ENCODE measurements at regions not wholly inside any gene's neighbourhood (a gene's known extent, or its start where the extent isn't known, plus 50 kb on each side); places are given as distances from the start of the nearest gene placed in this dataset.

DNA sequence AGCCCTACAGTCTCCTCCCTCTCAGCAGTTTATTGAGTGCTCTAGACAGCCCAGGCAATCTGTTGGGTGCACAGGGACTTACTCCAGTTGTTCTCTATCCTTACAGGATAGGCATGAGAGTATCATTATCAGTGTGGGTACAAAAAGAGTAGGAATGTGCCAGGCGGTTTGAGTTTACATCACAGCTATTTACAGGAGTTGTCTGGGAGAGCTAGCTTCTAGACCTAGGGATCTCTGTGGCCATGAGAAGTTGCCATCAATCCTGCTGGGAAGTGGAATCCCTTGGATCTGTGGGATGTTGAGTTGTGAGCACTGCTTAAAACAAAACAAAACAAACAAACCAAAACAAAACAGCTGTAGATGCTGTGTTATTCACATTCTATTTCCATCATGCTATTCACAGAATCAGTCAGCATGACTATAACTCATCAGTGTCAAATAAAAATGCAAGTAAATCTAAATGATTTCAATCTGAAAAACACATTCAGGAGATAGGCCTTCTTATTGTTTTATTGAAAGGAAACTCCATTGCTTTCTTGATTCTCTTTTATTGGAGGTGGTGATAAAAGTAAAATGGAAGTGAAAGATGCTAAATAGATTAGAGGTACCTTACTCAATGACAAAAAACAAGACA, 552.4 kb upstream of the ZNF608 start:
- TF ChIP-seq, protein P1, sequence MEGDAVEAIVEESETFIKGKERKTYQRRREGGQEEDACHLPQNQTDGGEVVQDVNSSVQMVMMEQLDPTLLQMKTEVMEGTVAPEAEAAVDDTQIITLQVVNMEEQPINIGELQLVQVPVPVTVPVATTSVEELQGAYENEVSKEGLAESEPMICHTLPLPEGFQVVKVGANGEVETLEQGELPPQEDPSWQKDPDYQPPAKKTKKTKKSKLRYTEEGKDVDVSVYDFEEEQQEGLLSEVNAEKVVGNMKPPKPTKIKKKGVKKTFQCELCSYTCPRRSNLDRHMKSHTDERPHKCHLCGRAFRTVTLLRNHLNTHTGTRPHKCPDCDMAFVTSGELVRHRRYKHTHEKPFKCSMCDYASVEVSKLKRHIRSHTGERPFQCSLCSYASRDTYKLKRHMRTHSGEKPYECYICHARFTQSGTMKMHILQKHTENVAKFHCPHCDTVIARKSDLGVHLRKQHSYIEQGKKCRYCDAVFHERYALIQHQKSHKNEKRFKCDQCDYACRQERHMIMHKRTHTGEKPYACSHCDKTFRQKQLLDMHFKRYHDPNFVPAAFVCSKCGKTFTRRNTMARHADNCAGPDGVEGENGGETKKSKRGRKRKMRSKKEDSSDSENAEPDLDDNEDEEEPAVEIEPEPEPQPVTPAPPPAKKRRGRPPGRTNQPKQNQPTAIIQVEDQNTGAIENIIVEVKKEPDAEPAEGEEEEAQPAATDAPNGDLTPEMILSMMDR (IDR thresholded peaks at IDR 0.05) = no peak
- ATAC-seq (ENCODE audit: low FRiP score) (no peak), DNase-seq (ENCODE audit: low spot score) (no peak)

GRCh38 chr5:125301711-125302110, 555.3 kb upstream of the ZNF608 start:
- TF ChIP-seq, protein P1 (IDR thresholded peaks at IDR 0.05) = no peak
- ATAC-seq (ENCODE audit: low FRiP score) = no peak
- DNase-seq (ENCODE audit: low spot score) = no peak

DNA sequence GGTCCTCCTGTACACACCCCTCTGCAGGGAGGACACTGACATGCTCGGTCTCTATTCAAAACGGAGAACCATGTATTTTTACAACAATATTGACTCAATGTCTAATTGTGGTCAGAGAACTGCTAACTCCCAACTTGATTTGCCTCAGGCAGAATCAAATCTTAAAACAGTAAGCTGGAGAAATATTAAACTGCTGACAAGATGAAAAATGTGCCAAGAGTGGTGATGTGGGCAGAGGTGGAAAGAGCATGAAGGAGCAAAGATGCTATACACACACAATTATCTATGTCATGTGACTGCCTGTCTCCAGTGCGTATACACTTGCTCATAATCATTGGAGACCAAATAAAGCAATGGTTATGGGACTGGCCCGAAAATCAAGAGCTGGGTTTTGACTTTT, 556.1 kb upstream of the ZNF608 start:
- ATAC-seq (ENCODE audit: low FRiP score) (no peak), DNase-seq (ENCODE audit: low spot score) (no peak)
- TF ChIP-seq, protein P1 (IDR thresholded peaks at IDR 0.05) = no peak

- DNase-seq (ENCODE audit: low spot score) (no peak), ATAC-seq (ENCODE audit: low FRiP score) (no peak)
- TF ChIP-seq, protein P1 (IDR thresholded peaks at IDR 0.05) = no peak
These were observed 560.3 kb upstream of the ZNF608 start for GRCh38 chr5:125306741-125307140.

DNA sequence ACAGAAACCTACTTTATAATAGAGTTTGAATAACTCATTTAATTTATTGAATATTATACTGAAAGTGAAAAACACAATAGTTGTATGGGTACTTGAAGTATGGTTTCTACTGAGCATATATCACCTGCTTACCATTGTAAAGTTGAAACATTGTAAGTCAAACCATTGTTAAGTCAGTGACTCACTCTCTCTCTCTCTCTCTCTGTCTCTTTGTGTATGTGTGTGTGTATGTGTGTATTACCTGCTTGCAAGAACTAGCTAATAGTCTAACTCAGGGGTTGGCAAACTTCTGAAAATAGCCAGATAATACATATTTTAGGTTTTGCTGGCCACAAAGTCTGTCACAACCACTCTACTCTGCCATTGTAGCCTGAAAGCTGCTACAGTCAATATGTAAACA, 564.3 kb upstream of the ZNF608 start:
- TF ChIP-seq, protein P1 (IDR thresholded peaks at IDR 0.05) = no peak
- no peak for ATAC-seq (ENCODE audit: low FRiP score)
- DNase-seq (ENCODE audit: low spot score) = no peak

DNA sequence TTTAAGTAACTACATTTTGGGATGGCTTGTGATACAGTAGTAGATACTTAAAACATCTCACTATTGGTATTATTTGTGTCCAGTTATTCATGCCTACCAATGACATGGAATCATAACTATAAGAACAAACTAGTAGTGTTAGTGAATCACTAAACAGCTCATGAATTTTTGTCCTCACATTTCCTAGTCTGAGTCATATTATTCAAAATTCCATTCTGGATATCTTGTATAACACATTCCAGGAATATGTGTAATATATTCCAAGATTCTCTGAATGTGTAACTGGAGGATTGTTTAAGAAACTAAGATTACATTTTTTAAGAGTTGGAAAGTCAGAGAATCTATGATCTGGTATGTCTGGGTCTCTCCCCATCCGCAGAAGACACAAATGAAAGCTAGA, 565.3 kb upstream of the ZNF608 start:
- TF ChIP-seq, protein P1 (IDR thresholded peaks at IDR 0.05) = no peak
- peak; percentile 87 for ATAC-seq (ENCODE audit: low FRiP score)

DNA sequence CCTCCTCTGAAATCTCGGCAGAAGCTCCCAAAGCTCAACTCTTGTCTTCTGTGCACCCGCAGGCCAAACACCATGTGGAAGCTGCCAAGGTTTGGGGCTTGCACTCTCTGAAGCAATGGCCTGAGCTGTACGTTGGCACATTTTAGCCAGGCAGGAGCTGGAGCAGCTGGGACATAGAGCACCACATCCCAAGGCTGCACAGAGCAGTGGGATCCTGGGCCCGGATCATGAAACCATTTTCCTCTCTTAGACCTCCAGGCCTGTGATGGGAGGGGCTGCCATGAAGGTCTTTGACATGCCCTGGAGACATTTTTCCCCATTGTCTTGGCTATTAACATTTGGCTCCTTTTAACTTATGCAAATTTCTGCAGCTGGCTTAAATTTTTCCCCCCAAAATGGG, 567.1 kb upstream of the ZNF608 start:
- no peak for ATAC-seq (ENCODE audit: low FRiP score)
- TF ChIP-seq, protein P1 (IDR thresholded peaks at IDR 0.05) = no peak
- no peak for DNase-seq (ENCODE audit: low spot score)

More for the DNA sequence above, 565.3 kb upstream of the ZNF608 start:
- no peak for DNase-seq (ENCODE audit: low spot score)

All from omental fat pad (tissue), 3 donors.